ENCODE measurements at regions not wholly inside any gene's neighbourhood (a gene's known extent, or its start where the extent isn't known, plus 50 kb on each side); places are given as distances from the start of the nearest gene placed in this dataset.

GRCh38 chr13:53379485-53379884, 350.9 kb downstream of the OLFM4 start:
- Mint-ChIP-seq H3K27me3 (peaks cover 0 to 5% (median 0%) of the 10 kb centered on the region in 5 donors), H3K4me1 (no peaks in the 10 kb centered on the region), H3K9me3 (peaks cover 0 to 23% (median 5%) of the 10 kb centered on the region in 11 donors), H3K4me3 (no peak overlapping the region), H3K36me3 (no peaks in the 10 kb centered on the region), H3K27ac (no peak overlapping the region)
- no peak for DNase-seq
- Histone ChIP-seq H3K4me1 (ENCODE audit: control insufficient read depth in 2 of 2, insufficient read depth in 2 of 2, low read length in 2 of 2) (no peaks in the 10 kb centered on the region), H3K4me3 (ENCODE audit: low read length) (no peak overlapping the region), H3K27ac (ENCODE audit: low read depth, low read length) (no peak overlapping the region), H3K36me3 (ENCODE audit: control insufficient read depth in 2 of 3, insufficient read depth in 3 of 3, low read length in 3 of 3) (no peaks in the 10 kb centered on the region), H3K27me3 (ENCODE audit: control insufficient read depth in 2 of 2, insufficient read depth in 2 of 2, low read length in 2 of 2) (no peaks in the 10 kb centered on the region), H3K9me3 (ENCODE audit: control insufficient read depth in 2 of 3, low read length in 3 of 3) (no peaks in the 10 kb centered on the region)
- POLR2A ChIA-PET = no interaction called here
- ATAC-seq = no peak
- CTCF ChIA-PET = no interaction called here
- intact Hi-C loops (cut with micrococcal nuclease) = no loop called here

GRCh38 chr13:53382008-53382407, 353.4 kb downstream of the OLFM4 start:
- H3K9me3 ChIP-seq (ENCODE audit: control insufficient read depth in 2 of 3, low read length in 3 of 3) = no peaks in the 10 kb centered on the region
- H3K27me3 ChIP-seq (ENCODE audit: control insufficient read depth in 2 of 2, insufficient read depth in 2 of 2, low read length in 2 of 2) = no peaks in the 10 kb centered on the region
- peaks cover 0 to 23% (median 10%) of the 10 kb centered on the region in 11 donors for H3K9me3 Mint-ChIP-seq
- H3K36me3 ChIP-seq (ENCODE audit: control insufficient read depth in 2 of 3, insufficient read depth in 3 of 3, low read length in 3 of 3) = no peaks in the 10 kb centered on the region
- no peak overlapping the region for H3K27ac Mint-ChIP-seq
- ATAC-seq (no peak), DNase-seq (no peak)
- no peaks in the 10 kb centered on the region for H3K4me1 Mint-ChIP-seq
- intact Hi-C loops (cut with micrococcal nuclease) = no loop called here
- no peak overlapping the region for H3K27ac ChIP-seq (ENCODE audit: low read depth, low read length)
- H3K4me3 Mint-ChIP-seq = no peak overlapping the region
- H3K36me3 Mint-ChIP-seq = no peaks in the 10 kb centered on the region
- peaks cover 0 to 8% (median 0%) of the 10 kb centered on the region in 5 donors for H3K27me3 Mint-ChIP-seq
- no peak overlapping the region for H3K4me3 ChIP-seq (ENCODE audit: low read length)
- no peaks in the 10 kb centered on the region for H3K4me1 ChIP-seq (ENCODE audit: control insufficient read depth in 2 of 2, insufficient read depth in 2 of 2, low read length in 2 of 2)
- ChIA-PET POLR2A (no interaction called here), CTCF (no interaction called here)

- no peak for ATAC-seq
- H3K4me3 Mint-ChIP-seq = no peak overlapping the region
- peaks cover 0 to 4% (median 0%) of the 10 kb centered on the region in 5 donors for H3K27me3 Mint-ChIP-seq
- no peak overlapping the region for H3K4me3 ChIP-seq (ENCODE audit: low read length)
- no peaks in the 10 kb centered on the region for H3K9me3 ChIP-seq (ENCODE audit: control insufficient read depth in 2 of 3, low read length in 3 of 3)
- no peak overlapping the region for H3K27ac Mint-ChIP-seq
- intact Hi-C loops (cut with micrococcal nuclease) = no loop called here
- DNase-seq = no peak
- no peaks in the 10 kb centered on the region for H3K27me3 ChIP-seq (ENCODE audit: control insufficient read depth in 2 of 2, insufficient read depth in 2 of 2, low read length in 2 of 2)
- H3K27ac ChIP-seq (ENCODE audit: low read depth, low read length) = no peak overlapping the region
- no peaks in the 10 kb centered on the region for H3K36me3 Mint-ChIP-seq
- peaks cover 0 to 16% (median 3%) of the 10 kb centered on the region in 11 donors for H3K9me3 Mint-ChIP-seq
- H3K36me3 ChIP-seq (ENCODE audit: control insufficient read depth in 2 of 3, insufficient read depth in 3 of 3, low read length in 3 of 3) = no peaks in the 10 kb centered on the region
- ChIA-PET POLR2A (no interaction called here), CTCF (no interaction called here)
- H3K4me1 Mint-ChIP-seq = no peaks in the 10 kb centered on the region
- no peaks in the 10 kb centered on the region for H3K4me1 ChIP-seq (ENCODE audit: control insufficient read depth in 2 of 2, insufficient read depth in 2 of 2, low read length in 2 of 2)
Measured at GRCh38 chr13:53398051-53398450, 369.4 kb downstream of the OLFM4 start.

GRCh38 chr13:53405616-53406015, 377.0 kb downstream of the OLFM4 start:
- Histone ChIP-seq H3K27me3 (ENCODE audit: control insufficient read depth in 2 of 2, insufficient read depth in 2 of 2, low read length in 2 of 2) (no peaks in the 10 kb centered on the region), H3K4me1 (ENCODE audit: control insufficient read depth in 2 of 2, insufficient read depth in 2 of 2, low read length in 2 of 2) (no peaks in the 10 kb centered on the region), H3K36me3 (ENCODE audit: control insufficient read depth in 2 of 3, insufficient read depth in 3 of 3, low read length in 3 of 3) (no peaks in the 10 kb centered on the region), H3K27ac (ENCODE audit: low read depth, low read length) (no peak overlapping the region), H3K4me3 (ENCODE audit: low read length) (no peak overlapping the region), H3K9me3 (ENCODE audit: control insufficient read depth in 2 of 3, low read length in 3 of 3) (no peaks in the 10 kb centered on the region)
- H3K27ac Mint-ChIP-seq = no peak overlapping the region
- no peak overlapping the region for H3K4me3 Mint-ChIP-seq
- ChIA-PET POLR2A (no interaction called here), CTCF (no interaction called here)
- no peaks in the 10 kb centered on the region for H3K36me3 Mint-ChIP-seq
- H3K4me1 Mint-ChIP-seq = no peaks in the 10 kb centered on the region
- intact Hi-C loops (cut with micrococcal nuclease) = no loop called here
- H3K9me3 Mint-ChIP-seq = peaks cover 0 to 6% (median 2%) of the 10 kb centered on the region in 11 donors
- ATAC-seq = no peak
- no peaks in the 10 kb centered on the region for H3K27me3 Mint-ChIP-seq
- DNase-seq = no peak

GRCh38 chr13:53408306-53408705, 379.7 kb downstream of the OLFM4 start:
- intact Hi-C loops (cut with micrococcal nuclease) = no loop called here
- H3K36me3 Mint-ChIP-seq = no peaks in the 10 kb centered on the region
- Histone ChIP-seq H3K27me3 (ENCODE audit: control insufficient read depth in 2 of 2, insufficient read depth in 2 of 2, low read length in 2 of 2) (no peaks in the 10 kb centered on the region), H3K36me3 (ENCODE audit: control insufficient read depth in 2 of 3, insufficient read depth in 3 of 3, low read length in 3 of 3) (no peaks in the 10 kb centered on the region), H3K4me1 (ENCODE audit: control insufficient read depth in 2 of 2, insufficient read depth in 2 of 2, low read length in 2 of 2) (no peaks in the 10 kb centered on the region), H3K9me3 (ENCODE audit: control insufficient read depth in 2 of 3, low read length in 3 of 3) (no peaks in the 10 kb centered on the region), H3K4me3 (ENCODE audit: low read length) (no peak overlapping the region), H3K27ac (ENCODE audit: low read depth, low read length) (no peak overlapping the region)
- no peak for ATAC-seq
- no peak overlapping the region for H3K4me3 Mint-ChIP-seq
- no peaks in the 10 kb centered on the region for H3K4me1 Mint-ChIP-seq
- CTCF ChIA-PET = no interaction called here
- no peak for DNase-seq
- peaks cover 0 to 7% (median 3%) of the 10 kb centered on the region in 11 donors for H3K9me3 Mint-ChIP-seq
- H3K27me3 Mint-ChIP-seq = no peaks in the 10 kb centered on the region
- no peak overlapping the region for H3K27ac Mint-ChIP-seq
- POLR2A ChIA-PET = no interaction called here

GRCh38 chr13:53408847-53409568, 380.4 kb downstream of the OLFM4 start:
- Histone ChIP-seq H3K27me3 (ENCODE audit: control insufficient read depth in 2 of 2, insufficient read depth in 2 of 2, low read length in 2 of 2) (no peaks in the 10 kb centered on the region), H3K4me1 (ENCODE audit: control insufficient read depth in 2 of 2, insufficient read depth in 2 of 2, low read length in 2 of 2) (no peaks in the 10 kb centered on the region), H3K27ac (ENCODE audit: low read depth, low read length) (no peak overlapping the region), H3K4me3 (ENCODE audit: low read length) (no peak overlapping the region), H3K36me3 (ENCODE audit: control insufficient read depth in 2 of 3, insufficient read depth in 3 of 3, low read length in 3 of 3) (no peaks in the 10 kb centered on the region), H3K9me3 (ENCODE audit: control insufficient read depth in 2 of 3, low read length in 3 of 3) (no peaks in the 10 kb centered on the region)
- peaks cover 0 to 7% (median 2%) of the 10 kb centered on the region in 11 donors for H3K9me3 Mint-ChIP-seq
- H3K27ac Mint-ChIP-seq = no peak overlapping the region
- no peaks in the 10 kb centered on the region for H3K27me3 Mint-ChIP-seq
- ATAC-seq (no peak), DNase-seq (no peak)
- no peaks in the 10 kb centered on the region for H3K36me3 Mint-ChIP-seq
- H3K4me3 Mint-ChIP-seq = no peak overlapping the region
- H3K4me1 Mint-ChIP-seq = no peaks in the 10 kb centered on the region
- POLR2A ChIA-PET = no interaction called here
- intact Hi-C loops (cut with micrococcal nuclease) = no loop called here
- CTCF ChIA-PET = no interaction called here

- H3K9me3 ChIP-seq (ENCODE audit: control insufficient read depth in 2 of 3, low read length in 3 of 3) = no peaks in the 10 kb centered on the region
- H3K27ac ChIP-seq (ENCODE audit: low read depth, low read length) = no peak overlapping the region
- no peak for ATAC-seq
- no peak overlapping the region for H3K4me3 ChIP-seq (ENCODE audit: low read length)
- Mint-ChIP-seq H3K36me3 (no peaks in the 10 kb centered on the region), H3K4me3 (no peak overlapping the region), H3K27me3 (no peaks in the 10 kb centered on the region), H3K9me3 (peaks cover 0 to 7% (median 2%) of the 10 kb centered on the region in 11 donors), H3K27ac (no peak overlapping the region), H3K4me1 (no peaks in the 10 kb centered on the region)
- POLR2A ChIA-PET = no interaction called here
- CTCF ChIA-PET = no interaction called here
- no peaks in the 10 kb centered on the region for H3K4me1 ChIP-seq (ENCODE audit: control insufficient read depth in 2 of 2, insufficient read depth in 2 of 2, low read length in 2 of 2)
- no peaks in the 10 kb centered on the region for H3K27me3 ChIP-seq (ENCODE audit: control insufficient read depth in 2 of 2, insufficient read depth in 2 of 2, low read length in 2 of 2)
- intact Hi-C loops (cut with micrococcal nuclease) = no loop called here
- H3K36me3 ChIP-seq (ENCODE audit: control insufficient read depth in 2 of 3, insufficient read depth in 3 of 3, low read length in 3 of 3) = no peaks in the 10 kb centered on the region
- DNase-seq = no peak
Measured at GRCh38 chr13:53411463-53411862, 382.9 kb downstream of the OLFM4 start.
